Ishikawa (cell line): ENCODE measurements at regions not wholly inside any gene's neighbourhood (a gene's known extent, or its start where the extent isn't known, plus 50 kb on each side); places are given as distances from the start of the nearest gene placed in this dataset.

ENCODE experiments used
- CEBPB ChIP-seq: IDR thresholded peaks from 2 replicates; pipeline ENCODE4 v1.6.1; 2012
- CREB1 ChIP-seq: IDR thresholded peaks from 2 replicates; pipeline ENCODE4 v1.6.1; 2012; ENCODE audit warnings: low read depth
- EGR1 ChIP-seq: IDR thresholded peaks from 2 replicates; pipeline ENCODE4 v1.6.1; 2012
- EP300 ChIP-seq: IDR thresholded peaks from 2 replicates; pipeline ENCODE4 v1.6.1; 2012; ENCODE audit warnings: borderline replicate concordance
- FOXM1 ChIP-seq: IDR thresholded peaks from 2 replicates; pipeline ENCODE4 v1.6.1; 2012; ENCODE audit warnings: low read depth, borderline replicate concordance
- NFIC ChIP-seq: IDR thresholded peaks from 2 replicates; pipeline ENCODE4 v1.6.1; 2012
- RAD21 ChIP-seq: IDR thresholded peaks from 2 replicates; pipeline ENCODE4 v1.6.1; 2012; ENCODE audit warnings: low read depth
- TAF1 ChIP-seq: IDR thresholded peaks from 2 replicates; pipeline ENCODE4 v1.6.1; 2012; ENCODE audit warnings: low read depth, mild to moderate bottlenecking
- TCF12 ChIP-seq: IDR thresholded peaks from 2 replicates; pipeline ENCODE4 v1.6.1; 2012; ENCODE audit warnings: low read depth
- TEAD4 ChIP-seq: IDR thresholded peaks from 2 replicates; pipeline ENCODE4 v1.6.1; 2012
- YY1 ChIP-seq: IDR thresholded peaks from 2 replicates; pipeline ENCODE4 v1.6.1; 2012; ENCODE audit warnings: low read depth
- ZBTB7A ChIP-seq: IDR thresholded peaks from 2 replicates; pipeline ENCODE4 v1.6.1; 2012; ENCODE audit warnings: low read depth
- TF ChIP-seq, protein P1 (sequence below): IDR thresholded peaks from 2 replicates; pipeline ENCODE4 v1.6.1; 2012; ENCODE audit warnings: low read depth, mild to moderate bottlenecking
- TF ChIP-seq, protein P2 (sequence below): IDR thresholded peaks from 2 replicates; pipeline ENCODE4 v1.6.1; 2012
- TF ChIP-seq, protein P3 (sequence below): IDR thresholded peaks from 2 replicates; pipeline ENCODE4 v1.6.1; 2012

DNA sequence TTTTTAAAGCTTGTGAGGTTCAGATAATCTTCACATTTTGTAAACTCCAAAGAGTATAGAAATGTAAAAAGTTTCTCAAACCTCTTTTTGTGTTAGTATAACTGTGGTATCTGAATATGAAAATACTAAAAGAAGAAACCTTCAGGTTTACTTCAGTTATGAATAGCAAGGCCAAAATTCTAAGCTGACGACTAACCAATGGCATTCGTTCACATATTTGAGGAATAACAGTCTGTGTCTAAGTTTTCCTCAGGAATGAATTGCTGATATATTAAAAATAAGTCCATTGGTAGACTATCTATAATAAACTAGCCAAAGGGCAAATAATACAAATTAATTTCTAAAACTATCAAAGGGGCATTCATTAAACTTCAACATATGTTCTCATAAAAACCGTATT is 206.0 kb downstream of the CXCL12 start:
- TF ChIP-seq FOXM1 = no peak
- TF ChIP-seq CEBPB = no peak
- no peak for TF ChIP-seq TCF12
- TF ChIP-seq, protein P1, sequence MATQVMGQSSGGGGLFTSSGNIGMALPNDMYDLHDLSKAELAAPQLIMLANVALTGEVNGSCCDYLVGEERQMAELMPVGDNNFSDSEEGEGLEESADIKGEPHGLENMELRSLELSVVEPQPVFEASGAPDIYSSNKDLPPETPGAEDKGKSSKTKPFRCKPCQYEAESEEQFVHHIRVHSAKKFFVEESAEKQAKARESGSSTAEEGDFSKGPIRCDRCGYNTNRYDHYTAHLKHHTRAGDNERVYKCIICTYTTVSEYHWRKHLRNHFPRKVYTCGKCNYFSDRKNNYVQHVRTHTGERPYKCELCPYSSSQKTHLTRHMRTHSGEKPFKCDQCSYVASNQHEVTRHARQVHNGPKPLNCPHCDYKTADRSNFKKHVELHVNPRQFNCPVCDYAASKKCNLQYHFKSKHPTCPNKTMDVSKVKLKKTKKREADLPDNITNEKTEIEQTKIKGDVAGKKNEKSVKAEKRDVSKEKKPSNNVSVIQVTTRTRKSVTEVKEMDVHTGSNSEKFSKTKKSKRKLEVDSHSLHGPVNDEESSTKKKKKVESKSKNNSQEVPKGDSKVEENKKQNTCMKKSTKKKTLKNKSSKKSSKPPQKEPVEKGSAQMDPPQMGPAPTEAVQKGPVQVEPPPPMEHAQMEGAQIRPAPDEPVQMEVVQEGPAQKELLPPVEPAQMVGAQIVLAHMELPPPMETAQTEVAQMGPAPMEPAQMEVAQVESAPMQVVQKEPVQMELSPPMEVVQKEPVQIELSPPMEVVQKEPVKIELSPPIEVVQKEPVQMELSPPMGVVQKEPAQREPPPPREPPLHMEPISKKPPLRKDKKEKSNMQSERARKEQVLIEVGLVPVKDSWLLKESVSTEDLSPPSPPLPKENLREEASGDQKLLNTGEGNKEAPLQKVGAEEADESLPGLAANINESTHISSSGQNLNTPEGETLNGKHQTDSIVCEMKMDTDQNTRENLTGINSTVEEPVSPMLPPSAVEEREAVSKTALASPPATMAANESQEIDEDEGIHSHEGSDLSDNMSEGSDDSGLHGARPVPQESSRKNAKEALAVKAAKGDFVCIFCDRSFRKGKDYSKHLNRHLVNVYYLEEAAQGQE = no peak
- TF ChIP-seq, protein P2, sequence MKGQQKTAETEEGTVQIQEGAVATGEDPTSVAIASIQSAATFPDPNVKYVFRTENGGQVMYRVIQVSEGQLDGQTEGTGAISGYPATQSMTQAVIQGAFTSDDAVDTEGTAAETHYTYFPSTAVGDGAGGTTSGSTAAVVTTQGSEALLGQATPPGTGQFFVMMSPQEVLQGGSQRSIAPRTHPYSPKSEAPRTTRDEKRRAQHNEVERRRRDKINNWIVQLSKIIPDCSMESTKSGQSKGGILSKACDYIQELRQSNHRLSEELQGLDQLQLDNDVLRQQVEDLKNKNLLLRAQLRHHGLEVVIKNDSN = no peak
- TF ChIP-seq TAF1 = no peak
- no peak for TF ChIP-seq TEAD4
- TF ChIP-seq CREB1 = no peak
- TF ChIP-seq EGR1 = no peak
- no peak for TF ChIP-seq YY1
- no peak for TF ChIP-seq EP300
- TF ChIP-seq NFIC = no peak

DNA sequence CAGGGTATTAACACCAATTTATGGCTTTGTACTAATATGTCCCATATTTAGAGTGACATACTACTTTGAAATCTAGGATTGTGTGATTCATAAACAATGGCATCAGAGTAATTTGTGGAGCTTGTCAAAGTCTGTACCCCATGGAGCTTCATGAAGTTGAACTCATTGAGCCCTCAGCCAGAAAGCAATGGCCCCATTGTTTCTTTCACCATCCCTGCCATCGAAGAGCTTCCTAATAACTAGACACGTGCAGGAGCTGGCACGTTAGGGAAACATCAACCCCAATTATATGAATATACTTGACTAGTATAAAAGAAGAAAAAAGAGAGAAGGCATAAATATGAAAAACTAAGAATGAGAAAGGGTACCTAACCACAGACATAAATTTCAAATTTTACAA is 206.6 kb downstream of the CXCL12 start:
- TF ChIP-seq FOXM1 = no peak
- TF ChIP-seq TCF12 = no peak
- no peak for TF ChIP-seq RAD21
- TF ChIP-seq, protein P3, sequence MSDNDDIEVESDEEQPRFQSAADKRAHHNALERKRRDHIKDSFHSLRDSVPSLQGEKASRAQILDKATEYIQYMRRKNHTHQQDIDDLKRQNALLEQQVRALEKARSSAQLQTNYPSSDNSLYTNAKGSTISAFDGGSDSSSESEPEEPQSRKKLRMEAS = no peak
- no peak for TF ChIP-seq CREB1
- TF ChIP-seq YY1 = no peak
- TF ChIP-seq, protein P2 = no peak
- TF ChIP-seq ZBTB7A = no peak
- no peak for TF ChIP-seq TAF1
- TF ChIP-seq CEBPB = no peak

DNA sequence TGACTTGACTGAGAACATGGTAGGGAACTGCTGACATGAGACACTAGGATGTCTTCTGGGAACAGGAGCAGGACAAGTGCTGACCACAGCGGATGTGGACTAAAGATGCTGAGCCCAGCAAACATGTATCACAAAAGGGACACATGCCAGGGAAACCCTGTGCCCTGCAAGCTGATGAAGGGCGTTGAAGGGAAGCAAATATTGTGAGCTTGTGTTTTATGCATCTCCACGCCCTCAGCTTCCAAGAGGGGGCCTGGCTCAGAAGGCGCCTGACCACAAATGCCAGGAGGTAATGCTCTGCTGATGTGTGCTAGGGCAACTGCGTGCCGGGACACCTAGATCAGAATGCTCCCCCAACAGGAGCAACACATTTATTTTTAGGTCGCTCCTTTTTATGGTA is 207.3 kb downstream of the CXCL12 start:
- TF ChIP-seq, protein P3 = no peak
- TF ChIP-seq CREB1 (no peak), EP300 (no peak)
- TF ChIP-seq, protein P1 = no peak

DNA sequence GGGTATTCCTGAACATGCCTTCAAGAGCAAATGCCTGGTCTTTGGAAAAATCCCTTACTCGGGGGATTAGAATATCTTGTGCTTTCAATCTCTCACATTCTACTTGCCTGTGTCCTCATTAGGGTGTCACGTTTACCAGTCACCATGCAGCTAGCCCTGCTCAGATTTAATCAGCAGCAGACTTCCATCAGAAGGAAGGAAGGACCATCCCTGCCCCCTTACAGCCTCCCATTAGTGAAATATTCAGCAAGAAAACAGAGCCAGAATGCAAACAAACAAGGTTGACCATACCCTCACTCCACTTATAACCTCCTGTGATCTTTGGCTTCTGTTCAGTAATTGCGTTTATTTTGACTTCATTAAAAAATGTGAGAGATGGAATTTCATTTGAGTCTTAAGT is 208.6 kb downstream of the CXCL12 start:
- TF ChIP-seq YY1 (no peak), ZBTB7A (no peak), RAD21 (no peak), EGR1 (no peak), TAF1 (no peak), EP300 (no peak), CREB1 (no peak), TEAD4 (no peak), NFIC (no peak), TCF12 (no peak), FOXM1 (no peak), CEBPB (no peak)
- TF ChIP-seq, protein P3 = no peak
- TF ChIP-seq, protein P2 = no peak
- TF ChIP-seq, protein P1 = no peak
